Endothelial cell of umbilical vein (primary cell): ENCODE measurements at regions not wholly inside any gene's neighbourhood (a gene's known extent, or its start where the extent isn't known, plus 50 kb on each side); places are given as distances from the start of the nearest gene placed in this dataset.

ENCODE experiments used
- BruUV-seq: library from RNA; stranded (reverse); fragments of 400-500 nt; replicated peaks from 2 replicates; lab custom pipeline; 2021; lab: Mats Ljungman, UMichigan
- CTCF ChIA-PET: fragments of 300-600, 350-600 bp; sonication (Branson Sonifier 250); formaldehyde crosslinking; loops from one replicate; lab custom pipeline; 2021; ENCODE audit warnings: antibody characterized with exemption, inconsistent platforms; lab: Charles Lee
- POLR2A ChIA-PET: fragments of 300-600, 350-600 bp; sonication (Branson Sonifier 250); formaldehyde crosslinking; loops from one replicate; lab custom pipeline; 2021; ENCODE audit warnings: antibody characterized with exemption, inconsistent platforms; lab: Charles Lee
- DNase-seq: peaks from one replicate; pipeline ENCODE4 v3.0.0-alpha.2; 2011; ENCODE audit warnings: low read depth, low spot score
- FAIRE-seq: peaks from 2 replicates; lab custom pipeline; 2011; peaks lifted over from hg19 to GRCh38; lab: Jason Lieb, UNC
- H2AFZ ChIP-seq: 2 replicates; pipeline ENCODE4 v1.6.0; 2012; ENCODE audit warnings: low read depth, low read length, control low read depth, inconsistent platforms
- H3K27ac ChIP-seq: 2 replicates; pipeline ENCODE4 v1.5.1; 2011; ENCODE audit warnings: low read depth, mild to moderate bottlenecking, control low read depth, low read length, moderate library complexity; ENCODE audit not compliant: insufficient read depth
- H3K27me3 ChIP-seq, 2 experiments: 2 replicates each; pipeline versions ENCODE4 v1.6.0 to v1.6.1; 2011; ENCODE audit warnings: low read length in 2 of 2, mixed read lengths in 1 of 2; ENCODE audit not compliant: control insufficient read depth in 2 of 2, insufficient read depth in 2 of 2
- H3K36me3 ChIP-seq, 2 experiments: 2 replicates in 1 of 2; 3 replicates in 1 of 2; pipeline ENCODE4 v1.5.1; 2011; ENCODE audit warnings: low read length in 2 of 2, mild to moderate bottlenecking in 1 of 2, moderate library complexity in 1 of 2; ENCODE audit not compliant: control insufficient read depth in 2 of 2, insufficient read depth in 2 of 2; ENCODE audit errors: extremely low read depth in 1 of 2
- H3K4me1 ChIP-seq: 3 replicates; pipeline ENCODE4 v1.5.1; 2011; ENCODE audit warnings: mild to moderate bottlenecking, low read length; ENCODE audit not compliant: control insufficient read depth, insufficient read depth; ENCODE audit errors: extremely low read depth
- H3K4me2 ChIP-seq: 2 replicates; pipeline ENCODE4 v1.6.1; 2011; ENCODE audit warnings: low read length, control low read depth, mixed read lengths; ENCODE audit not compliant: insufficient read depth
- H3K4me3 ChIP-seq, 3 experiments: fragments of 200-600 bp in 1 of 3; sonication (generic), shearing (Covaris generic) in 1 of 3; replicated peaks in 1 of 3; 2 replicates each; pipeline ENCODE4 v1.5.1; 2011 to 2016; ENCODE audit warnings: control low read depth in 3 of 3, low read length in 3 of 3, mild to moderate bottlenecking in 2 of 3, inconsistent platforms in 1 of 3, low read depth in 1 of 3, moderate library complexity in 1 of 3; ENCODE audit not compliant: insufficient read depth in 1 of 3
- H3K79me2 ChIP-seq: 2 replicates; pipeline ENCODE4 v1.6.0; 2012; ENCODE audit warnings: low read length, inconsistent platforms; ENCODE audit not compliant: control insufficient read depth, insufficient read depth
- H3K9ac ChIP-seq: replicated peaks from 2 replicates; pipeline ENCODE3; 2011; ENCODE audit warnings: low read length, control low read depth; ENCODE audit not compliant: insufficient read depth; ENCODE audit errors: extremely low read depth
- H3K9me1 ChIP-seq: replicated peaks from 3 replicates; pipeline ENCODE4 v1.6.0; 2011; ENCODE audit warnings: mild to moderate bottlenecking, low read length; ENCODE audit not compliant: control insufficient read depth, insufficient read depth; ENCODE audit errors: extremely low read depth
- H3K9me3 ChIP-seq: replicated peaks from 2 replicates; pipeline ENCODE4 v1.5.1; 2012; ENCODE audit warnings: low read length, inconsistent platforms; ENCODE audit not compliant: control insufficient read depth, insufficient read depth
- H4K20me1 ChIP-seq: replicated peaks from 2 replicates; pipeline ENCODE3; 2011; ENCODE audit warnings: mild to moderate bottlenecking, low read length; ENCODE audit not compliant: control insufficient read depth, insufficient read depth; ENCODE audit errors: extremely low read depth
- EZH2 ChIP-seq: IDR thresholded peaks from 2 replicates; pipeline ENCODE4 v1.6.1; 2012; ENCODE audit warnings: borderline replicate concordance, low read depth, mild to moderate bottlenecking, moderate library complexity, low read length, inconsistent platforms; ENCODE audit not compliant: severe bottlenecking
- FOS ChIP-seq: IDR thresholded peaks from 2 replicates; pipeline ENCODE4 v1.6.1; 2011; ENCODE audit warnings: mild to moderate bottlenecking, low read length, moderate library complexity, borderline replicate concordance; ENCODE audit not compliant: insufficient read depth
- GATA2 ChIP-seq: IDR thresholded peaks from 2 replicates; pipeline ENCODE4 v1.7.0; 2011; ENCODE audit warnings: low read depth, mild to moderate bottlenecking, moderate library complexity, mixed read lengths, low read length; ENCODE audit not compliant: insufficient read length, insufficient read depth
- JUN ChIP-seq: IDR thresholded peaks from 2 replicates; pipeline ENCODE4 v1.6.1; 2011; ENCODE audit warnings: borderline replicate concordance, low read depth; ENCODE audit not compliant: insufficient read length, insufficient read depth
- MAX ChIP-seq: IDR thresholded peaks from 2 replicates; pipeline ENCODE4 v1.6.1; 2011; ENCODE audit not compliant: insufficient read depth, insufficient read length
- MYC ChIP-seq: IDR thresholded peaks from one replicate; pipeline ENCODE4 v1.6.1; 2011; ENCODE audit warnings: mild to moderate bottlenecking, low read depth, low read length
- POLR2A ChIP-seq: IDR thresholded peaks from 2 replicates; pipeline ENCODE4 v1.6.1; 2012; ENCODE audit warnings: low read depth, mild to moderate bottlenecking, control low read depth, low read length
- POLR2AphosphoS5 ChIP-seq: IDR thresholded peaks from 2 replicates; pipeline ENCODE4 v1.6.1; 2012; ENCODE audit warnings: low read depth, mild to moderate bottlenecking, control low read depth, low read length, moderate library complexity; ENCODE audit not compliant: insufficient read depth
- dilution Hi-C: fragments of 300-500 bp; cut with MboI; formaldehyde crosslinking; loops from one replicate; pipeline ENCODE4 v1.15.0; 2019; ENCODE audit warnings: low sequenced_read_pairs; ENCODE audit not compliant: extremely low pct_ligation_motif_present
- intact Hi-C: fragments of 100-400 bp; cut with micrococcal nuclease; formaldehyde crosslinking; loops from one replicate; pipeline ENCODE4 v1.10.0; 2022
- TF ChIP-seq, protein P1 (sequence below), 2 donors: IDR thresholded peaks; 1 replicate in 1 of 2; 2 replicates in 1 of 2; pipeline ENCODE4 v1.5.1; 2011; ENCODE audit warnings: low read length in 2 of 2, mild to moderate bottlenecking in 2 of 2, moderate library complexity in 2 of 2, control low read depth in 1 of 2, inconsistent platforms in 1 of 2, low read depth in 1 of 2; ENCODE audit not compliant: insufficient read depth in 1 of 2; ENCODE audit errors: extremely low read depth in 1 of 2

GRCh38 chr7:32175099-32175498, 104.9 kb upstream of the PDE1C start:
- Histone ChIP-seq H3K79me2 (no peaks in the 10 kb centered on the region), H3K27me3 (peaks cover 0 to 8% of the 10 kb centered on the region in 2 experiments), H3K36me3 (no peaks in the 10 kb centered on the region), H3K9me3 (no peaks in the 10 kb centered on the region), H3K4me1 (no peaks in the 10 kb centered on the region), H4K20me1 (no peaks in the 10 kb centered on the region), H3K9me1 (no peaks in the 10 kb centered on the region), H3K4me2 (no peak overlapping the region), H3K9ac (no peak overlapping the region), H2AFZ (no peak overlapping the region), H3K27ac (no peak overlapping the region), H3K4me3 (no peak overlapping the region)
- FAIRE-seq (no peak), DNase-seq (no peak)
- POLR2A ChIA-PET = no interaction called here
- TF ChIP-seq MAX (no peak), GATA2 (no peak), JUN (no peak), MYC (no peak), EZH2 (no peak), FOS (no peak), POLR2A (no peak), POLR2AphosphoS5 (no peak)
- TF ChIP-seq, protein P1, sequence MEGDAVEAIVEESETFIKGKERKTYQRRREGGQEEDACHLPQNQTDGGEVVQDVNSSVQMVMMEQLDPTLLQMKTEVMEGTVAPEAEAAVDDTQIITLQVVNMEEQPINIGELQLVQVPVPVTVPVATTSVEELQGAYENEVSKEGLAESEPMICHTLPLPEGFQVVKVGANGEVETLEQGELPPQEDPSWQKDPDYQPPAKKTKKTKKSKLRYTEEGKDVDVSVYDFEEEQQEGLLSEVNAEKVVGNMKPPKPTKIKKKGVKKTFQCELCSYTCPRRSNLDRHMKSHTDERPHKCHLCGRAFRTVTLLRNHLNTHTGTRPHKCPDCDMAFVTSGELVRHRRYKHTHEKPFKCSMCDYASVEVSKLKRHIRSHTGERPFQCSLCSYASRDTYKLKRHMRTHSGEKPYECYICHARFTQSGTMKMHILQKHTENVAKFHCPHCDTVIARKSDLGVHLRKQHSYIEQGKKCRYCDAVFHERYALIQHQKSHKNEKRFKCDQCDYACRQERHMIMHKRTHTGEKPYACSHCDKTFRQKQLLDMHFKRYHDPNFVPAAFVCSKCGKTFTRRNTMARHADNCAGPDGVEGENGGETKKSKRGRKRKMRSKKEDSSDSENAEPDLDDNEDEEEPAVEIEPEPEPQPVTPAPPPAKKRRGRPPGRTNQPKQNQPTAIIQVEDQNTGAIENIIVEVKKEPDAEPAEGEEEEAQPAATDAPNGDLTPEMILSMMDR (IDR thresholded peaks at IDR 0.05; ENCODE audit: extremely low read depth in 1 of 2, insufficient read depth in 1 of 2, low read depth in 1 of 2, low read length in 2 of 2) = no peak
- no TSS peak for BruUV-seq
- CTCF ChIA-PET = no interaction called here
- dilution Hi-C loops = no loop called here
- intact Hi-C loops = no loop called here
